SK-N-SH treated with all-trans-retinoic acid at 6 μM for 48 hours (cell line): ENCODE measurements at regions not wholly inside any gene's neighbourhood (a gene's known extent, or its start where the extent isn't known, plus 50 kb on each side); places are given as distances from the start of the nearest gene placed in this dataset.

Source experiments
- CSDC2 ChIP-seq: fragments of 250-450 bp; sonication (Bioruptor Pico); IDR thresholded peaks from 2 replicates; pipeline ENCODE4 v1.5.0; 2020; ENCODE audit warnings: mild to moderate bottlenecking, moderate library complexity
- PATZ1 ChIP-seq: fragments of 250-450 bp; sonication (Bioruptor Pico); IDR thresholded peaks from 2 replicates; pipeline ENCODE4 v1.8.0; 2020; ENCODE audit warnings: mild to moderate bottlenecking, moderate library complexity, borderline replicate concordance
- PPARA ChIP-seq: fragments of 250-450 bp; sonication (Bioruptor Pico); IDR thresholded peaks from 2 replicates; pipeline ENCODE4 v1.5.0; 2020; ENCODE audit warnings: mild to moderate bottlenecking, borderline replicate concordance
- SNAI2 ChIP-seq: fragments of 250-450 bp; sonication (Bioruptor Pico); IDR thresholded peaks from 2 replicates; pipeline ENCODE4 v1.5.0; 2020; ENCODE audit warnings: mild to moderate bottlenecking, moderate library complexity
- TF ChIP-seq, protein P1 (sequence below): fragments of 250-450 bp; sonication (Bioruptor Pico); IDR thresholded peaks from 2 replicates; pipeline ENCODE4 v1.5.0; 2020; ENCODE audit warnings: mild to moderate bottlenecking, moderate library complexity

DNA sequence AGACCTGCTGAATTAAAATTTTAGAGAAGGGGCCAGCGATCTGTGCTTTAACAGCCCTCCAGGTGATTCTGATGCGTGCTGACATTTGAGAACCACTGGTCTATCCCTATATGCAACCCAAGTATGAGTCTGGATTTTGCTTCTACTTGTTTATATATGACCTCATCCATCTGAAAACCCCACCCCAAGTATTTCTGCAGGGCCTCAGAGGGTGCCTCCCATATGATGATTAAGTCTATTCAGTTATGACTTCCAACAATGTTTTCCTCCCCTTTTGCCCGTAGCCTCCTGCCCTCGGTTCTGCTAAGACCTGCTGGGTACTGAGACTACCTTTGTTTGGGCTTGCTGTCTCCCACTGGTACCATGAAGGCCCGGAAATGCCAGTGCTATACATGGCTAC, 376.0 kb upstream of the SMARCA2 start:
- TF ChIP-seq CSDC2 (CRISPR knock-in tag) = no peak
- no peak for TF ChIP-seq PPARA (CRISPR knock-in tag)
- no peak for TF ChIP-seq SNAI2 (CRISPR knock-in tag)
- no peak for TF ChIP-seq PATZ1
- TF ChIP-seq, protein P1, sequence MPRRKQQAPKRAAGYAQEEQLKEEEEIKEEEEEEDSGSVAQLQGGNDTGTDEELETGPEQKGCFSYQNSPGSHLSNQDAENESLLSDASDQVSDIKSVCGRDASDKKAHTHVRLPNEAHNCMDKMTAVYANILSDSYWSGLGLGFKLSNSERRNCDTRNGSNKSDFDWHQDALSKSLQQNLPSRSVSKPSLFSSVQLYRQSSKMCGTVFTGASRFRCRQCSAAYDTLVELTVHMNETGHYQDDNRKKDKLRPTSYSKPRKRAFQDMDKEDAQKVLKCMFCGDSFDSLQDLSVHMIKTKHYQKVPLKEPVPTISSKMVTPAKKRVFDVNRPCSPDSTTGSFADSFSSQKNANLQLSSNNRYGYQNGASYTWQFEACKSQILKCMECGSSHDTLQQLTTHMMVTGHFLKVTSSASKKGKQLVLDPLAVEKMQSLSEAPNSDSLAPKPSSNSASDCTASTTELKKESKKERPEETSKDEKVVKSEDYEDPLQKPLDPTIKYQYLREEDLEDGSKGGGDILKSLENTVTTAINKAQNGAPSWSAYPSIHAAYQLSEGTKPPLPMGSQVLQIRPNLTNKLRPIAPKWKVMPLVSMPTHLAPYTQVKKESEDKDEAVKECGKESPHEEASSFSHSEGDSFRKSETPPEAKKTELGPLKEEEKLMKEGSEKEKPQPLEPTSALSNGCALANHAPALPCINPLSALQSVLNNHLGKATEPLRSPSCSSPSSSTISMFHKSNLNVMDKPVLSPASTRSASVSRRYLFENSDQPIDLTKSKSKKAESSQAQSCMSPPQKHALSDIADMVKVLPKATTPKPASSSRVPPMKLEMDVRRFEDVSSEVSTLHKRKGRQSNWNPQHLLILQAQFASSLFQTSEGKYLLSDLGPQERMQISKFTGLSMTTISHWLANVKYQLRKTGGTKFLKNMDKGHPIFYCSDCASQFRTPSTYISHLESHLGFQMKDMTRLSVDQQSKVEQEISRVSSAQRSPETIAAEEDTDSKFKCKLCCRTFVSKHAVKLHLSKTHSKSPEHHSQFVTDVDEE (CRISPR knock-in tag) = no peak
